CD4-positive, alpha-beta T cell (primary cell): ENCODE measurements at regions not wholly inside any gene's neighbourhood (a gene's known extent, or its start where the extent isn't known, plus 50 kb on each side); places are given as distances from the start of the nearest gene placed in this dataset.

Experiments
- ATAC-seq: fragments of 200-7000 bp; cut with Tn5 transposase; one replicate; pipeline ENCODE4 v1.10.0; 2022; ENCODE audit warnings: mild to moderate bottlenecking; ENCODE audit not compliant: poor library complexity
- CTCF ChIA-PET: fragments of 350-600 bp; sonication (Branson Sonifier 250); formaldehyde crosslinking; loops from one replicate; lab custom pipeline; 2021; ENCODE audit warnings: antibody characterized with exemption, inconsistent platforms; lab: Charles Lee
- POLR2A ChIA-PET: fragments of 350-600 bp; sonication (Branson Sonifier 250); formaldehyde crosslinking; loops from one replicate; lab custom pipeline; 2021; ENCODE audit warnings: antibody characterized with exemption, inconsistent platforms; lab: Charles Lee
- DNase-seq, 14 experiments: peaks; one replicate each; pipeline ENCODE4 v3.0.0-alpha.2; 2013 to 2020; ENCODE audit warnings: mixed read lengths in 2 of 14
- H3K27ac ChIP-seq, 2 donors: one replicate each; pipeline versions ENCODE4 v1.5.1 to v1.7.0; 2013; ENCODE audit warnings: low read length in 2 of 2, low read depth in 1 of 2, mild to moderate bottlenecking in 1 of 2
- H3K27me3 ChIP-seq, 2 experiments: 1 replicate in 1 of 2; 2 replicates in 1 of 2; pipeline versions ENCODE4 v1.6.1 to v1.7.0; 2013; ENCODE audit warnings: low read length in 2 of 2, control low read depth in 1 of 2, mild to moderate bottlenecking in 1 of 2, moderate library complexity in 1 of 2; ENCODE audit not compliant: insufficient read depth in 2 of 2, control insufficient read depth in 1 of 2
- H3K36me3 ChIP-seq: one replicate; pipeline ENCODE4 v1.6.1; 2013; ENCODE audit warnings: low read length, control low read depth; ENCODE audit not compliant: insufficient read depth
- H3K4me1 ChIP-seq: one replicate; pipeline ENCODE4 v1.6.1; 2013; ENCODE audit warnings: low read length, control low read depth; ENCODE audit not compliant: insufficient read depth
- H3K4me3 ChIP-seq: one replicate; pipeline ENCODE4 v1.5.1; 2013; ENCODE audit warnings: mild to moderate bottlenecking, low read length, moderate library complexity
- H3K9me3 ChIP-seq, 2 experiments: 1 replicate in 1 of 2; 2 replicates in 1 of 2; pipeline versions ENCODE4 v1.6.1 to v1.7.0; 2013; ENCODE audit warnings: low read length in 2 of 2, mild to moderate bottlenecking in 2 of 2, control low read depth in 1 of 2, moderate library complexity in 1 of 2; ENCODE audit not compliant: control insufficient read depth in 1 of 2, insufficient read depth in 1 of 2
- H3K27ac Mint-ChIP-seq: one replicate; pipeline ENCODE4 v1.8.0; 2020; ENCODE audit warnings: mixed read lengths
- H3K27me3 Mint-ChIP-seq: one replicate; pipeline ENCODE4 v1.8.0; 2021; ENCODE audit warnings: mixed read lengths
- H3K36me3 Mint-ChIP-seq: one replicate; pipeline ENCODE4 v1.8.0; 2021; ENCODE audit warnings: low read depth, mixed read lengths
- H3K4me1 Mint-ChIP-seq: one replicate; pipeline ENCODE4 v1.8.0; 2021; ENCODE audit warnings: low read depth, mixed read lengths
- H3K4me3 Mint-ChIP-seq: one replicate; pipeline ENCODE4 v1.8.0; 2020; ENCODE audit warnings: mild to moderate bottlenecking, mixed read lengths
- H3K9me3 Mint-ChIP-seq: one replicate; pipeline ENCODE4 v1.8.0; 2020; ENCODE audit warnings: mixed read lengths
- intact Hi-C, 2 experiments: fragments of 100-400 bp; cut with DNase I in 1 of 2; cut with micrococcal nuclease in 1 of 2; formaldehyde crosslinking; loops; one replicate each; pipeline versions ENCODE4 v1.15.1 to v1.9.0; 2023 to 2025; cut with DNase I, micrococcal nuclease
- TF ChIP-seq, protein P1 (sequence below): fragments of 200-600 bp; IDR thresholded peaks from one replicate; pipeline ENCODE4 v1.8.0; 2022; ENCODE audit warnings: antibody characterized with exemption, mild to moderate bottlenecking

DNA sequence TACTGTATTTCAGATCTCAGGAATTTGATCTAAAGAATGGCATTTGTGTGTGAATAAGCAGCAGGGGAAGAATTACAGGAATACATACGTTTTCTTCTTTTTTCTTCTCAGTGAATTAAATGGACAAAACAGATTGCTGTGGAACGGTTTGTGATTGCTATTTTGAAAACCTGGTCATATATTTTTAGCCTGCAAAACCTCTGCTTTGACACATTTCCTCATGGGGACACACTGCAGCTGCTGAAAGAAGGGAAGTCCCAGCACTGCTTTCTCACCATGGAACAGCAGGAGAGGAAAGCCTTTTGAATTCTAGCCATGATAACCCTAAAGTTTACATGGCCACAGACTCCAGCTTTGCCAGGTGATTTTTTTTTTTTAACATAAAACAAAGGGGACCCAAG lies 315.0 kb downstream of the OXSM start:
- Mint-ChIP-seq H3K27me3 (no peaks in the 10 kb centered on the region), H3K4me1 (no peaks in the 10 kb centered on the region), H3K9me3 (no peaks in the 10 kb centered on the region), H3K4me3 (no peak overlapping the region), H3K36me3 (no peaks in the 10 kb centered on the region), H3K27ac (no peak overlapping the region)
- TF ChIP-seq, protein P1, sequence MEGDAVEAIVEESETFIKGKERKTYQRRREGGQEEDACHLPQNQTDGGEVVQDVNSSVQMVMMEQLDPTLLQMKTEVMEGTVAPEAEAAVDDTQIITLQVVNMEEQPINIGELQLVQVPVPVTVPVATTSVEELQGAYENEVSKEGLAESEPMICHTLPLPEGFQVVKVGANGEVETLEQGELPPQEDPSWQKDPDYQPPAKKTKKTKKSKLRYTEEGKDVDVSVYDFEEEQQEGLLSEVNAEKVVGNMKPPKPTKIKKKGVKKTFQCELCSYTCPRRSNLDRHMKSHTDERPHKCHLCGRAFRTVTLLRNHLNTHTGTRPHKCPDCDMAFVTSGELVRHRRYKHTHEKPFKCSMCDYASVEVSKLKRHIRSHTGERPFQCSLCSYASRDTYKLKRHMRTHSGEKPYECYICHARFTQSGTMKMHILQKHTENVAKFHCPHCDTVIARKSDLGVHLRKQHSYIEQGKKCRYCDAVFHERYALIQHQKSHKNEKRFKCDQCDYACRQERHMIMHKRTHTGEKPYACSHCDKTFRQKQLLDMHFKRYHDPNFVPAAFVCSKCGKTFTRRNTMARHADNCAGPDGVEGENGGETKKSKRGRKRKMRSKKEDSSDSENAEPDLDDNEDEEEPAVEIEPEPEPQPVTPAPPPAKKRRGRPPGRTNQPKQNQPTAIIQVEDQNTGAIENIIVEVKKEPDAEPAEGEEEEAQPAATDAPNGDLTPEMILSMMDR: no peak
- Histone ChIP-seq H3K27ac (no peak overlapping the region), H3K9me3 (no peaks in the 10 kb centered on the region), H3K36me3 (no peaks in the 10 kb centered on the region), H3K4me1 (no peaks in the 10 kb centered on the region), H3K4me3 (no peak overlapping the region), H3K27me3 (no peaks in the 10 kb centered on the region)
- ChIA-PET CTCF (no interaction called here), POLR2A (no interaction called here)
- ATAC-seq (no peak), DNase-seq (no peak)
- intact Hi-C loops: no loop called here

DNA sequence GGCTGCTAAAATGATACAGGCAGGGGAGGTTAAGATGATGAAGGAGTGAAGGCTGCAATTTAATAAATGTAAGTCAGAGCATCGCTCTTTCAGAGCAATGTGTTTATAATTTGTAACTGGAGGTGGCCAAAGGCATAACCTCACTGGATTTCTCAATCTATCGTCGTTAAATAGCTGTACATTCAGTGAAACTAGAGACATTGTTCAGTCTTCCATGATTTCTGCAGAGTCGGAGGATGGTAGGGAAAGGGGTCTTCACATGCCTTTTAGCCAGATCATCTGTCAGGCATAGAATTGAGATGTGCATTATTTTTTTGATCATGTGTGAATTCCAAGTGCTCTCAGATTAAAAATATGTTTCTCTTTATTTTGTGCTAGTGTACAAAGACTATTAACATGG lies 315.4 kb downstream of the OXSM start:
- intact Hi-C loops: no loop called here
- no peaks in the 10 kb centered on the region for H3K36me3 ChIP-seq
- POLR2A ChIA-PET: no interaction called here
- CTCF ChIA-PET: no interaction called here
- H3K4me1 ChIP-seq: no peaks in the 10 kb centered on the region
- no peaks in the 10 kb centered on the region for H3K27me3 Mint-ChIP-seq
- no peaks in the 10 kb centered on the region for H3K9me3 Mint-ChIP-seq
- no peaks in the 10 kb centered on the region for H3K9me3 ChIP-seq
- H3K4me3 Mint-ChIP-seq: no peak overlapping the region
- ATAC-seq (no peak), DNase-seq (no peak)
- H3K27me3 ChIP-seq: no peaks in the 10 kb centered on the region
- H3K4me3 ChIP-seq: no peak overlapping the region
- no peaks in the 10 kb centered on the region for H3K4me1 Mint-ChIP-seq
- H3K36me3 Mint-ChIP-seq: no peaks in the 10 kb centered on the region
- TF ChIP-seq, protein P1: no peak
- no peak overlapping the region for H3K27ac Mint-ChIP-seq
- H3K27ac ChIP-seq: no peak overlapping the region

DNA sequence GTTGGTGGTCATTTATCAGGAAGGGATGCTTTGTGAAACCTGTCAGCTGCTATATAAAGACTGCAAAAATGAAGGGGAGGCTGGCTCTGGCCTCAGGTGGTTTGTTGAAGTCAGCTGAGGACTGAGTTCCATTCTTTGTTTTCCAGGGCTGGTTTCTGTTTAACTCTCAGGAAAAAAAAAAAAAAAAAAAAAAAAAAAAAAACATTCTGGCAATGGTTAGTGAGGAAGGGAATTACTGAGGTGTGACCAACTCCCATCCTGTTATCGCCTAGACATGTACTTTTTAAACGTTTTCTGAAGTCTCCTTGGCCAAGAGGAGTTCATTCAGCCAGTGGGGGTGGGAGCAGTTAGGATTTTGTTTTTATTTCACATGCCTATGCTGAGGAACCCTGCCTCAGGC lies 316.3 kb downstream of the OXSM start:
- Histone ChIP-seq H3K4me3 (no peak overlapping the region), H3K9me3 (no peaks in the 10 kb centered on the region), H3K27me3 (no peaks in the 10 kb centered on the region), H3K4me1 (no peaks in the 10 kb centered on the region), H3K36me3 (no peaks in the 10 kb centered on the region), H3K27ac (no peak overlapping the region)
- ChIA-PET CTCF (no interaction called here), POLR2A (no interaction called here)
- no peaks in the 10 kb centered on the region for H3K27me3 Mint-ChIP-seq
- H3K36me3 Mint-ChIP-seq: no peaks in the 10 kb centered on the region
- intact Hi-C loops: no loop called here
- TF ChIP-seq, protein P1: no peak
- no peak for ATAC-seq
- no peak for DNase-seq
- H3K4me1 Mint-ChIP-seq: no peaks in the 10 kb centered on the region
- no peaks in the 10 kb centered on the region for H3K9me3 Mint-ChIP-seq
- no peak overlapping the region for H3K27ac Mint-ChIP-seq
- H3K4me3 Mint-ChIP-seq: no peak overlapping the region
